CD4-positive, alpha-beta T cell treated with Interferon alpha-2 for 1 hour (primary cell): ENCODE measurements at regions not wholly inside any gene's neighbourhood (a gene's known extent, or its start where the extent isn't known, plus 50 kb on each side); places are given as distances from the start of the nearest gene placed in this dataset.
"Not testable (repeated sequence)": the region's sequence is repeated elsewhere in the genome, so short reads cannot be mapped to it uniquely, and the experiment has no call there.

Experiments used
- DNase-seq, 2 donors: peaks; one replicate each; pipeline ENCODE4 v3.0.0-alpha.2; 2020 to 2022

DNA sequence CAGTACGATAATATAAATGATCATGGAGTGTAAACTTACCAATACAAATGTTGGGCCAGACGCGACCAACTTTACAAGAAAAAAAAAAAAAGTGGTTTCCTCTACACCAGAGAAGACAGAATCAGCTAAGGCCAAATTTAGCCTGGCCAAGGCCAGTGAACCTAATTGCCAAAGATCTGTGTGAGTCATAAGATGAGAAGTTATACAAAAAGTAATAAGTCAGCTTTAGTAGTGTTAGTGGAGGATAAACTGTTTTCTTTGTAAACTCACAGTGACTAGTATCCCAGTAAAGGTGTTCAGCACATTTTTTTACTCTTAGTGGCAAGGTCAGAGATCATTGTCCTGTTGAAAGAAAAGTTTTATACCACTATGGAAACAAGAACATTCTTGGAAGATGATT is 531.4 kb upstream of the TECRL start:
- DNase-seq = no peak

GRCh38 chr4:64935469-64936001 is 526.3 kb upstream of the TECRL start:
- no peak for DNase-seq

GRCh38 chr4:64911846-64912245 is 502.6 kb upstream of the TECRL start:
- DNase-seq = no peak

- DNase-seq = no peak
These were observed 494.7 kb upstream of the TECRL start for GRCh38 chr4:64903986-64904385.

- no peak for DNase-seq
These were observed 490.3 kb upstream of the TECRL start for GRCh38 chr4:64899563-64899962.

DNA sequence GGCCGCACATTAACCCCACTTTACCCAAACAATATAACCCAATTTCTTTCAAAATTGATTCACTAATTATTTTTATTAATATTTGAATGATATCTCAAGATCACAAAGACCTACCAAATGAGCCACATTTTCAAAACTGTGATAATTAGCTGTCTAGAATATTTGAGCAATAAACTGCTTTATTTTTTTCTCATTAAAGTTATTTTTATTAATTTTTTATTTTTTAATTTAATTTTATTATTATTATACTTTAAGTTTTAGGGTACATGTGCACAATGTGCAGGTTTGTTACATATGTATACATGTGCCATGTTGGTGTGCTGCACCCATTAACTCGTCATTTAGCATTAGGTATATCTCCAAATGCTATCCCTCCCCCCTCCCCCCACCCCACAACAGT is 489.8 kb upstream of the TECRL start:
- DNase-seq = not testable (repeated sequence)

DNA sequence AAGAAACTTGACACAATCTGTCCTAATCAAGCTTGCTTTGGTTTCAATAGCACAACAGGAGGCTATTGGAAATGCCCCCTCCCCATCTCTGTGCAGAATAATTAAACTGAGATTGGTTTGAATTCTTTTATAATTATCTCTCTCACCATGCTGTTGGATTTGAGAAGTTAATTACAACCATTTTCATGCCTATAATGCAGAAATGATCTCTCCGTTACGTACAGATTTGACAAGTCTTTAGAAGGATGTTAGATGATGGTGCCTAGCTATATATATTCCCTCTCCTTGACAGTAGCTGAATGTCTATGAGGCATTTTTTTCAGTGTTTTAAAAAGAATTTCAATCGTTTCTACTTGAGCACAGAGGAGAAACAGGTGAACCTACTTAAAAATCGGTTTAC is 488.4 kb upstream of the TECRL start:
- no peak for DNase-seq

- no peak for DNase-seq
These were observed 485.8 kb upstream of the TECRL start for GRCh38 chr4:64895031-64895430.

- DNase-seq = no peak
These were observed 484.0 kb upstream of the TECRL start for GRCh38 chr4:64893205-64893604.

DNA sequence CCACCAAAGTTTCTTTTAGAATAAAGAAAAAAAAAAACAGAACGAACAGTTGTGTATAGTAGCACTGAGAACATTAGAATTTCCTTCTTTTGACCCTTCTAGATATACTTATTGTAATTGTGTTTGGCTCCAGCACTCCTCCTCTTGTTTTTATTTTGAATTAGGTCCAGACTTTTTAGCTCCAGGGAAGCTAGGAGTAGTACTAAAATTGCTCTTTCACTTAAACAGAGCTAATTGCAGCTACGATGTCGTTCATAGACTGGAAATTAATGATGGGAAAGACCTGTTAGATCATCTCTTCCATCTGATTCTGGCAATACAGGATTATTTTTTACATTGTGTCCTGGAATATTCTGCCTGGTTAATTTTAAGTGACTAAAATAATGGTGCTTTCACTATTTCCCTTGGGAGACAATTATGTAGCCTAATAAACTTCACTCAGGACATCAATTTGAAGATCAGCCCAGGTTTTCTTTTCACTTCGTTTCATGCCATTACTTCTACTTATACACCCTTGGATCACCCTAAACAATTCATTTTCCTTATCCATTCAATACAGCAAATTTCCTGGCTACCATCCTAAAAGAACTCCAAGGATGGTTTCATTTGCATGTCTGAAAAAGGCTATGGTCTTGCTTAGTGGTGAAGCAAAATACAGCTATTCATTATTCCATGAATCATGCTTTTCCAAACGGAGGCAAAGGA is 480.8 kb upstream of the TECRL start:
- DNase-seq = no peak

GRCh38 chr4:64883087-64883807 is 474.0 kb upstream of the TECRL start:
- DNase-seq = no peak

DNA sequence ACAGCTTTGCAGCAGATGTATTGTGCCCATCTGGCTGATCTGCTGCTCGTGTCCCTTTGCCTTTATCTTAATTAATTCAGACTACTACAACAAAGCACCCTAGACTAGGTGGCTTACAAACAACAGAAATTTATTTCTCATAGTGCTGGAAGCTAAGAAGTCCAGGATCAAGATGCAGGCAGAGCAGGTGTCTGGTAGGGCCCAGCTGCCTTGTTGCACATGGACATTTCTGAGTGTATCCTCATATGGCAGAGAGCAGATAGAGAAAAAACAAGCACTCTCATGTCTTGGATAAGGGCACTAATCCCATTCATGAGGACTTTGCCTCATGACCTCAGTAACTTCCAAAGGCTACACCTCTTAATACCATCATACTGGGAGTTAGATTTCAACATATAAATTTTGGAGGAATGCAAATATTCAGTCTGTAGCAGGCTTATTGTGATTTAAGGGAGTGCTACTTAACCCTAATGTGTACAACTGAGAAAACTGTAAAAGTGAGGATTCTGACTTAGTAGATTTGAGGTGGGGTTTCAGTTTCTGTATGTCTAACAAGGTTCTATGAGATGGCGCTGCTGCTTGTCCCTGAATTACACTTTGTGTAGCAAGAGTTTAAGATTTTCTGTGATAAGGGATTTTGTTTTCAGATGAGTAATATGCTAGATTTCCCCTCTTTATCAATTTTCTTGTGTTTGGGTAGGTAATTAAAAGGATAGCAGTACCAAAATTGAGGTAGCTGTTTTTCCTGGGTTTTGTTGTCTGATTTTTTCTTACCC is 473.2 kb upstream of the TECRL start:
- DNase-seq = no peak

DNA sequence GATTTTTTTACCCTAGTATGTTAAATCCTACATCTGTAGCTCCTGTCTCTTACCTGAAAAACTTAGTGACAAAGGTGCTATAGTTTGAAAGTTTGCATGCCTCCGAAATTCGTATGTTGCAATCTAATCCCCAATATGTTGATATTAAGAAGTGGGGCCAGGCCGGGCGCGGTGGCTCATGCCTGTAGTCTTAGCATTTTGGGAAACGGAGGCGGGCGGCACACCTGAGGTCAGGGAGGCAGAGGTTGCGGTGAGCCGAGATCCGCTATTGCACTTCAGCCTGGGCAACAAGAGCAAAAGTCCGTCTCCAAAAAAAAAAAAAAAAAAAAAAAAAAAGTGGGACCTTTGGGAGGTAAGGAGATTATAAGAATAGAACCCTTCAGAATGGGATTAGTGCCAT is 471.3 kb upstream of the TECRL start:
- no peak for DNase-seq

DNA sequence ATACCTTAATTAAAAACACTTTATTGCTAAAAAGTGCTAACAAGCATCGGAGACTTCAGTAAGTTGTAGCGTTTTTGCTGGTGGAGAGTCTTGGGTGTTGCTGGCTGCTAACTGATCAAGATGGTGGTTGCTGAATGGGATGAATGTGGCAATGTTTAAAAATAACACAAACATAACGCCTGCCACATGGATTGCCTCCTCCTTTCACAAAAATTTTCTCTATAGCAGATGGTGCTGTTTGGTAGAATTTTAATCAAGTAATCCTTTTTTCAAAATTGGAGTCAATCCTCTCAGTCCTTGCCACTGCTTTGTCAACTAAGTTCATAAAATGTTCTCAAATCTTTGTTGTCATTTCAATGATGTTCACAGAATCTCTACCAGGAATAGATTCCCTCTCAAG is 466.8 kb upstream of the TECRL start:
- DNase-seq = no peak

- no peak for DNase-seq
These were observed 461.3 kb upstream of the TECRL start for GRCh38 chr4:64870558-64870957.

GRCh38 chr4:64857815-64858214 is 448.6 kb upstream of the TECRL start:
- DNase-seq = no peak

DNA sequence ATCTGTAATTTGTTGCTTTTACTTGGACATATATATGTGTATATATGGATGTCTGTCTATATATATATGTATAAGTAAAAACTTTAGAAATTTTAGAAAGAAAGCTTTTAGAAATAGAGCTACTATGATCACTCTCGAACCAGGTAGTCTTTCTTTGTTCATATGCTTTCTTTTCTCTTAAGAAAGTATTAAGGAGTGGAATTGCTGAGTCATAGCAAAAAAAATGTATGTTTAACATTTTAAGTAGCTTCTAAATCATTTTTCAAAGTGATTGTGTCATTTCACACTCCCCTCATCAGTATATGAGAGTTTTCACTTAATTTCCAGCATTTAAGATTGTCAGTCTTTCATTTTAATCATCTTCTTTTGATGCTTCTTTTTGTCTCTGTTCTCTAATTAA is 447.9 kb upstream of the TECRL start:
- no peak for DNase-seq

- no peak for DNase-seq
These were observed 437.2 kb upstream of the TECRL start for GRCh38 chr4:64846417-64846816.

DNA sequence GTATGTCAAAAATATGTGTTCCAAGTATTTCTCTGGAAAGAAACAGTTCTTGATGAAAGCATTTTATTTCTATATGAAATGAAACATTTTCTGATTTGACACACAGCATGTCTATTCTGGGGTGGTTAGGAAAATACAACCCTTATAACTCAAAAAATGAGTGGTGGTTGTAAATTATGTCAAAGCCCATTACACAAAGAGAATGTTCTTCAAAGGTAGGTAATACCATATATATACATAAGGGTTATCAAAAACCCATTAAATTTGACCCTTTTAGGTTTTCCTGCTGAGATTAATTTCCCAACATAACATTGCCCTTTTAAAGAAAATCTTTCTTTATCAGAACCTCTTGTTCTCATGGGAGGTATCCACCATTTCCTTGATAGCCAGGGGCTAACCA is 420.5 kb upstream of the TECRL start:
- DNase-seq = no peak

DNA sequence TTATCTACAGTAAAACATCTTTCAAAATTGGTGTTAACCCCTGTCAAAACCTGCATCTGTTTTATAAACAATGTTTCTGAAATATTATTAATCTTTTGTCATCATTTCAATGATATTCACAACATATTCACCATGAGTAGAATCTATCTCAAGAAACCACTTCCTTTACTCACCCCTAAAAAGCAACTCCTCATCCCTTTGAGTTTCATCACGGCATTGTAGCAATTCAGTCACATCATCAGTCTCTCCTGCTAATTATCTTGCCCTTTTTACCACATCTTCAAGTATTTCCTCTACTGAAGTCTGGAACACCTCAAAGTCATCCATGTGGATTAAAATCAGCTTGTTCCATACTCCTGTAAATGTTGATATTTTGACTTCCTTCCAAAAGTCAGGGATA is 415.3 kb upstream of the TECRL start:
- DNase-seq = no peak

DNA sequence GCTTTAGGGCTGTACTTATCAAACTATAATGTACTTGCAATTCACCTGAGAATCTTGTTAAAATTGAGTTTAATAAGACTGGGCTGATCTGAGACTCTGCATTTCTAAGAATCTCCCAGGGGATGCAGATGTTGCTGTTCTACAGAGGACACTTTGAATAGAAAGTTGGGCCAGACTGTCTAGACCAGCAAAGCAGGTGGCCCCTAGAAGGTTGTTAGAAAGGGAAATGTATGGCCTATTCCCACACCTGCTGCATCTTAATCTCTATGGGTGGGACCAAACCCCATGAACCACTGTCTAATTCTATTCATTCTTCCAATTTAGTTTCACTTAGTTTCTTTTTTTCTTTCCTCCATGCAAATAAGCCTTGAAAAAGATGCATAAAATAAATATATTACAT is 413.2 kb upstream of the TECRL start:
- no peak for DNase-seq

GRCh38 chr4:64821219-64821976 is 412.1 kb upstream of the TECRL start:
- no peak for DNase-seq

DNA sequence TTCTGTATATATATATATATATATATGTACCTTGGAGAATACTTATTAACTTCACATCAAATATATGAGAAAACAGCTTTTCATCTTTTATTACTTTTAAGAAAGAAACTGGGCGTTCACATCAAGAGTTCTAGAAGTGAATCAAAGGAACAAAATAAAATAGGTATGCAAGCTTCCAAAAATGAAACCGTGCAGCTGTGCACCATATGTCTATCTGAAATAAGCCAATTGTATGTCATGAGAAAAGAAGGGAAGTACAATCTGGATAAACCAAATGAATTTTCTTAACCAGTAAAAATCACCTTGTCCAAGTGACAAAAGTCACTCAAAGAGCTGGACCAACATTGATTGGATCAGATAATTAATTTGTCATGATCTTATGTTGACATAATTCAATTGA is 405.4 kb upstream of the TECRL start:
- DNase-seq = no peak
